CD4-positive, alpha-beta T cell treated with Interleukin-4 for 1 hour (primary cell): ENCODE measurements at regions not wholly inside any gene's neighbourhood (a gene's known extent, or its start where the extent isn't known, plus 50 kb on each side); places are given as distances from the start of the nearest gene placed in this dataset.
"Not testable (repeated sequence)": the region's sequence is repeated elsewhere in the genome, so short reads cannot be mapped to it uniquely, and the experiment has no call there.

Experiments used
- DNase-seq, 2 donors: peaks; one replicate each; pipeline ENCODE4 v3.0.0-alpha.2; 2020 to 2022

DNA sequence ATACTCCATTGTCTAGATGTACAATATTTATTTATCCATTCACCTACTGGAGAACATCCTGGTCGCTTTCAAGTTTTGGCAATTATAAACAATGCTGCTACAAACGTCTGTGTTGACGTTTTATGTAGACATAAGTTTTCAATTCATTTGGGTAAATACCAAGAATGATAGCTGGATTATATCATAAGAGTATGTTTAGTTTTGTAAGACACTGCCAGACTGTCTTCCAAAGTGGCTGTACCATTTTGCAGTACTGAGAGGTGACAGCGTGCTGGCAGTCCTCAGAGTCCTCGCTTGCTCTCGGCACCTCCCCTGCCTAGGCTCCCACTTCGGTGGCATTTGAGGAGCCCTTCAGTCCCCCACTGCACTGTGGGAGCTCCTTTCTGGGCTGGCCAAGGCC, 253.3 kb upstream of the INTU start:
- no peak for DNase-seq

GRCh38 chr4:127379948-127380347, 252.8 kb upstream of the INTU start:
- DNase-seq: not testable (repeated sequence)

DNA sequence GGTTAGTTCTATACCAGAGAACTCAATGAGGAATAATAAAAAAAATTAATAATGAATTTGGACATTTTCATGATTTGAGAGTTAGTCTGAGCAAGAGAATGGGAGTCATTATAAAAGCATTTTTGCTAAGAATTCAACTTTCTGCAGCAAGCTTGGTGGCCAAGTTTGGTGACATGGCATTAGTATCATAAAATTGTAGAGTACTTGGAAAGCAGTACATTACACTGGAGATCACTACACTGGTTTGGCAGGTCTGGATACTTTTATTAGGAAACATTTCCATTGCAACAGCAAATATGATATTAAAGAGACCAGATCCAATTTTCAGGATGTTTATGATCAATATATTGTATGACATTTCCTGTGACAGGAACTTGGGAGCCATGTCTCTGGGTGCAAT, 249.1 kb upstream of the INTU start:
- DNase-seq: no peak

DNA sequence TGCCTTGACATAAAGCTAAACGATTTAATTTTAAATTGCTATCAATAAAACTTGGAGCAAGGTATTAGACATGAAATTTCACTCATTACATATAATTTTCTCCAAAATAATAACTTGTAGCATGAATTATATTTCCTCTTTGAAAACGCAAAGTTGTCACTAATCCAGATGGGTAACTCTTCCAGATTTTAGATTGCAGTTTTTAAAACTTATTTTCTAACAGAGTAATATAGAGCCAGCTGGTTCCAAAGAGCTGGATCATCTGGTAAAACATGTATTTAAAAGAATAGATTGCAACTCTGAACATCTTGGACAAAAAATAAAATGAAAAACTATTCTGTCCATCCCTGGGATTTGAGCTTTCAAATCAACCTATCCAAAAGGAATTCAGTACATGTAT, 238.2 kb upstream of the INTU start:
- DNase-seq: no peak

- no peak for DNase-seq
Measured at GRCh38 chr4:127400276-127400675, 232.5 kb upstream of the INTU start.

- no peak for DNase-seq
Measured at GRCh38 chr4:127400731-127401346, 231.9 kb upstream of the INTU start.

DNA sequence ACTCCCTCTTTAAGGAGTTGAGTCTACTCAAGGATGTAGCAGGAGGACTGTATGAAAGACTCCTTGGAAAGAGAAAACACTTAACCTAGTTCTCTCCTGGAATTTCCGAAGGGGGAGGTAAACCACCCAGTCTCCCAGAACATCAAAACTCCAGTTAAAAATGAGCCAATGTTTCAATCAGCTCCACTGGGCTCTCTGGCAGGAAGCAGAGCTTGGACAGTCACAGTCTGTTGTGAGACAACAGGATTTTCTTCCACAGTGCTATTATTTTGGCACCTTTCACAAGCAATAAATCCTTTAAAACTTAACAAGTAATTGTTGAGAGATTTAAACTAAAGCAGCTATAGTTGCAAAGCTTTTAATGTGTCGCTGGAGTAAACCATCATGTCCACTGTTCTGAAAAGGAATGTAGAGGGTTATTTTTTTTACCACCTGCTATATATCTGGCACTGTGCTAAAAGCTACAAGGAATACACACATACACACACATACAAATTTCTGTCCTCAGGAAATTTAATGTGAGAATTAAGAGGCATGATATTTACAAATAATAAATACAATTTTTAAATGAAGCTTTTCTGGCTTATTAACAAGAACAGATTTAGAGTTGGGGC, 229.2 kb upstream of the INTU start:
- no peak for DNase-seq

GRCh38 chr4:127406187-127406586, 226.6 kb upstream of the INTU start:
- DNase-seq: no peak

GRCh38 chr4:127407572-127407971, 225.2 kb upstream of the INTU start:
- DNase-seq: not testable (repeated sequence)

DNA sequence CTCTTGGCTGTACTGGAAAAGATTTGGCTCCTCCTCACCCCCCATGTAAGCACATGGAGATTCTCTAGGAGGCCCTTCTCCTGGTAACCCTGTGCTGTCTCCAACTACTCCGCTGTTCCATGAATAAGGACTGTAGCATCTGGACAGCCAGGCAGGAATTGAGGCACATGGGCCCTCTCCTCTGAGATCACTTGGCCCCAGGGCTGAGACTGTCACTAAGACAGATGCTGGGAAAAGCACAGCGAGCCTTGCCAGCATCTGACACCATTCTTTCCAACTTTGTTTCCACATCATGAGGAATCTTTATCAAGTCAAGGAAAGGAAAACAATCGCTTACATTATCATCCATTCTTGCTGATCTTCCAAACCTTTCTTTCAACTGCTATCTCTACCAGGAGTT, 222.6 kb upstream of the INTU start:
- DNase-seq: no peak

DNA sequence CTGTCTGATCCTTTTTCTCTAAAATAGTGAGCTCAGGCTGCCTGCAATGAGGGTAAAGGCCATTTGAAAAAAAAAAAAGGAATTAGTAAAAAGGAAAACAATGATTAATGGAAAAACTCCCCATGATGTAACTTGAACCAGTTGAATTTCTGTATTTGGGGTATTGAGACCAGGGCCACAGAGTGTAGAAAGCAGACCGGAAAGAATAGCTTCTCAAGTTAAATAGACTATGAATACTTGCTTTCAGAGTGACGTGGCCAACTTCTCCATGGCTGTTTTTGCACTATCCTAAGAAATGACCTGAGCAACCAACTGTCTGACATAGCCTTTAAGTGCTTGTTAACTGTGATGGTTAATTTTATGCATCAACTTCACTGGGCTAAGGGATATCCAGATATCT, 222.1 kb upstream of the INTU start:
- DNase-seq: no peak

DNA sequence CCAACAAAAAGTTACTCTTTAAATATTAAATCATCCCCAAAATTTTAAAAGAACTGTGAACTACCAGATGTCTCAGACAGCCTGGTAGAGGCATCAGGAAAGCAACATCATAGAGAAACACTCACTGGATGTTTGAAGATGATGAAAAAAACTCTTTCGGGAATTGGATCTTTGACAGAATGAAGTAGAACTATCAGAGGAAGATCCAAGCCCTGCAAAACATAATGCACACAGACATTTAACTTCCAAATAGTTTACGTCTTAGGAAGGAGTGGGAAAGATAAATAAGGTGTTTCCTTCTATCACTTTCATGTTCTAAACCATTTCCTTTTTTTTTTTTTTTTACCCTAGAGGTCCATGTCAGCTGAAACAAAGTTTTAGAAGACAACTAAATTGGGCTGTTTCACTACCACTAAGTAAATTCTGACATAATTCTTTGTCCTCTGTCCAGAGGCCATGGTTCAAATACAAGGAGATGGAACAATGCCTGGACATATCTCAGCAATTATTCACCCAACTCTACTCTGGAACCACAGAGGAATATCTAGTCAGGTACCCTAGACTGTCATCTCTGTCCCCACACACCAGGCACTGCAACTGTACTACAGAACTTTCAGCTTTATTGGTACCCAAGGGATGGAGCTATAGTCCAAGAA, 217.7 kb upstream of the INTU start:
- DNase-seq: no peak

- no peak for DNase-seq
Measured at GRCh38 chr4:127416115-127416514, 216.6 kb upstream of the INTU start.

DNA sequence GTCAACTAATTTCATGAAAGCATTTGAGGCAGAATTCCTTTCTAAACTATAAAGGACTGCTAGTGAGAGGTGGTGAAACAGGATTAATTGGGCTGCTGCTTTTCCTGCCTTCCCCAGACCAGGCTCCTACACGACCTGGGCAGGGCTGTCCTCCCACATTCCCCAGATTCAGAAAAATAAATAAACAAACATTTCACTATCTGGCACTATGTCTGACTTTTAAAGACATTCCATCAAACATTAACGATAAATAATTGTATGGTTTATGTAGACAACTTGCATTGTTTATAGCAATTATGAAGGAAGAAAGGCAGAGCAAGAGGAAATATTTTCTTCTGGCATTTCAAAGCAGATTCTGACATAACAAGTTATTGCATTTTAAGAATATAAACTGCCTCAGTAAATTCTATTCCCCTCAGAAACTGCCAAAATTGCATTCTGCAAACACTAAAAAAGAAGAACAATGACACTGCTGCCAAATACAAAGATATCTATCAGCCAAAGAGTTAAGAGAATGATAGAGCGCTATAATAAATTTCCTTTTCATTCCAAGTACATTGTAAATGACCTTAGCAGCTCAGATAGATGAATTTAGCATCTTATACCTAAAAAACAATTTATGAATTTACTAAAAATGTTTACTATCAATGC, 214.7 kb upstream of the INTU start:
- DNase-seq: no peak

DNA sequence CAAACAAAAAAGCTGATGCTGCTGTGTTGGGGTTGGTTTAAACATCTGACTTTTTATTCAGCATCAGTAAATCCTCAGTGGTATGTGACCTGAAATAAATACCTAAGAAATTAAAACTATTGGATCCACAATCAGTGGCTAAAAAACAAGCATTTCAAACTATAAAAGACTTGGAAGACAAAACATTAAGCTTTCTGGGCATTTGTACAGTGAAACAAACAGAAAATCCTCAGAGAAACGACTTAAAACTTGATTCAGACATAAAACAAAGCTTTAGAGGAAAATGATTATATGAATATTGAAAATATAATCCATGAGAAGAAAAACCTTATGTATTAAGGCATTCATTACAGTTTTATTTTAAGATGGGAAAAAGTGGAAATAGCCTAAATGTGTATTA, 213.3 kb upstream of the INTU start:
- no peak for DNase-seq

GRCh38 chr4:127421437-127421836, 211.3 kb upstream of the INTU start:
- DNase-seq: no peak

- no peak for DNase-seq
Measured at GRCh38 chr4:127425202-127425845, 207.4 kb upstream of the INTU start.

- no peak for DNase-seq
Measured at GRCh38 chr4:127425851-127426250, 206.9 kb upstream of the INTU start.

DNA sequence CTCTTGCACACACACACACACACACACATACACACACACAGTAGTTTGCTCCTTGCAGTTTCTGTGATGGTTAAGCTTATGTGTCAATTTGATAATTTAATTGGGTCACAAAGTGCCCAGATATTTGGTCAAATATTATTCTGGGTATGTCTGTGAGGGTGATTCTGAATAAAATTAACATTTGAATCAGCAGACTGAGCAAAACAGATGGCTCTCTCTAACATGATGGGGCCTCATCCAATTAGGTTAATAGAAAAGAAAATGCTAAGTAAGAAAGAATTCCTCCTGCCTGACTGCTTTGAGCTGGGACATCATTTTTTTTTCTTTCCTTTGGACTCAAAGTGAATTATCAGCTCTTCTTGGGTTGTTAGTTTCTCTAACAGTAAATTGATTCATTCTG, 191.2 kb upstream of the INTU start:
- DNase-seq: no peak

DNA sequence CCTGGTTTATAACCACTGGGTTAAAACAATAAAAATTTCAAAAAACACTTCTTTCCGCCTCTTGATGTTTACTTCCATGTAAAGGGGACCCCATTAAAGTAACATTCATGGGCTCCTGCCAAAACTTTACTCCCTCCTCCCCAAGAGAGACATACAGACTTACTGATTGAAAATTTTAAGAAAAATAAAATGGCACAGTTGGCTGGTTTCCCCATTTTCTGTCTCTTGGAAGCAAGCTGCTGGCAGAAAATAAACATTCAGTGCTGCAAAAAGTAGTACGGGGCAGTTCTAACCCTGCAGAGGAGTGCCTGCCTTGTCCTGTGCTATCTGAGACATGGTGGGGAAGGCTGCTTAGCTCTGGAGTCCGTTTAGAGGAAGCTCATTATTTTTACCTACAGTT, 187.3 kb upstream of the INTU start:
- DNase-seq: no peak

- DNase-seq: no peak
Measured at GRCh38 chr4:127446427-127446885, 186.3 kb upstream of the INTU start.

- no peak for DNase-seq
Measured at GRCh38 chr4:127448986-127449385, 183.8 kb upstream of the INTU start.

DNA sequence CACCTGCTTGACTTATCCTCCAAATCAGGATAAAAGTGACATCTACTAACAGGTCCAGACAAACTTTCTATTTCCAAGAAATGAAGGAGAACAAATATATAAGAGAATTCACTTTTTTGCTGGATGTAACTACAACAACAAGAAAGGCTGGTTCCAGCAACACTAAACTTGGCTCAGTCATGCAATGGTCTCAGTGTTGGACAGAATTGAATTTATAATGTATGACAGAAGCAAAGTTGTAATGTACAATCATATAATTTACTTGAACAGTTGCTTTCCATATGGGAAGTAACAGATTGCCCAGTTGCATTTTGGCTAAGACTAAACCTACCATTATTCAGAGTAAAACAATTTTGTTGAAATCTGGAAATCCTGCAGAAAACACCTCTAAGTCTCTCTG, 183.3 kb upstream of the INTU start:
- no peak for DNase-seq

- DNase-seq: no peak
Measured at GRCh38 chr4:127450276-127450675, 182.5 kb upstream of the INTU start.
